ENCODE measurements at regions not wholly inside any gene's neighbourhood (a gene's known extent, or its start where the extent isn't known, plus 50 kb on each side); places are given as distances from the start of the nearest gene placed in this dataset.

DNA sequence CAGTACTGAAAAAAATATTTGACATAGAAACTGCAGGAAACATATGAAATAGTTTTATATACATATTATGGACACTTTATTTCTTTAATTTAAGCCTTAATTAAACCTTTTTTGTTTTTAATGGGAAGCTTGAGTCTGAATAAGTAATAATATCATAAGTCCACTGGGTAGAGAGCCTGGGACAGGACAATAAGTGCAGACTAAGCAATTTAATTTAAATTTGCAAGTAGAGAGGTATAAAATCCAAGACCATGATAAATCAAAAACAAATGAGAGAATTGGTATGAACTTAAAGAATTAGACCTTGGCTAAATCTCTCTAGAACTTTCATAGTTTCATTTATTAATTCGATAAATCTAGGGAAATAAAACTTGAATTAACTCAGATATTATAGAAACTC lies 571.2 kb downstream of the ARAP2 start:
- H3K9me3 ChIP-seq: no peaks in the 10 kb centered on the region
- no peak for TF ChIP-seq POLR2AphosphoS5 (IDR thresholded peaks at IDR 0.05)
- no peak for TF ChIP-seq POLR2A (IDR thresholded peaks at IDR 0.05)
- TF ChIP-seq, protein P1, sequence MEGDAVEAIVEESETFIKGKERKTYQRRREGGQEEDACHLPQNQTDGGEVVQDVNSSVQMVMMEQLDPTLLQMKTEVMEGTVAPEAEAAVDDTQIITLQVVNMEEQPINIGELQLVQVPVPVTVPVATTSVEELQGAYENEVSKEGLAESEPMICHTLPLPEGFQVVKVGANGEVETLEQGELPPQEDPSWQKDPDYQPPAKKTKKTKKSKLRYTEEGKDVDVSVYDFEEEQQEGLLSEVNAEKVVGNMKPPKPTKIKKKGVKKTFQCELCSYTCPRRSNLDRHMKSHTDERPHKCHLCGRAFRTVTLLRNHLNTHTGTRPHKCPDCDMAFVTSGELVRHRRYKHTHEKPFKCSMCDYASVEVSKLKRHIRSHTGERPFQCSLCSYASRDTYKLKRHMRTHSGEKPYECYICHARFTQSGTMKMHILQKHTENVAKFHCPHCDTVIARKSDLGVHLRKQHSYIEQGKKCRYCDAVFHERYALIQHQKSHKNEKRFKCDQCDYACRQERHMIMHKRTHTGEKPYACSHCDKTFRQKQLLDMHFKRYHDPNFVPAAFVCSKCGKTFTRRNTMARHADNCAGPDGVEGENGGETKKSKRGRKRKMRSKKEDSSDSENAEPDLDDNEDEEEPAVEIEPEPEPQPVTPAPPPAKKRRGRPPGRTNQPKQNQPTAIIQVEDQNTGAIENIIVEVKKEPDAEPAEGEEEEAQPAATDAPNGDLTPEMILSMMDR (IDR thresholded peaks at IDR 0.05): no peak
- intact Hi-C loops (cut with DNase I; ENCODE audit: low total_unique reads): no loop called here
- H3K4me3 ChIP-seq: no peak overlapping the region
- no peaks in the 10 kb centered on the region for H3K27me3 ChIP-seq
- no peaks in the 10 kb centered on the region for H3K36me3 ChIP-seq
- no peak for DNase-seq (ENCODE audit: low spot score in 2 of 2)
- no peaks in the 10 kb centered on the region for H3K4me1 ChIP-seq
- no peak overlapping the region for H3K27ac ChIP-seq

DNA sequence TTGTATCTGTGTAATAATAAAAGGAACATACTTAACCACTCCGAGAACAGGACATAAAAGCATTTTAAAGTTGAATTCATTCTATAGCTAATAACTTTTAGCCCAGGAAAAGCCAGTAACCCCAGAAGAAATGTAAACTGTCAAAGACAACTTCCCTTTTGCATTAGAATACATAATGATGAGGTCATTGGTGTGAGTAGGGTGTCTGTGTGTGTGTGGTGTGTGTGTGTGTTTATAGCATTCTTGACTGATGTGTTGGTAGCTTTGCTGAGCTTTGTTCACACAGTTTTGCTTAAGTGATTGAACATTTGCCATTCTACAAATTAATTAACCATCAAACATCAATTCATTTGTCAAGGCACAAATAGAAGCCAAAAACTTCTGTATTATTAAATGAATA lies 559.6 kb downstream of the ARAP2 start:
- Histone ChIP-seq H3K27me3 (no peaks in the 10 kb centered on the region), H3K27ac (no peak overlapping the region), H3K36me3 (no peaks in the 10 kb centered on the region), H3K9me3 (peaks cover 0 to 4% of the 10 kb centered on the region in 2 donors), H3K4me3 (no peak overlapping the region), H3K4me1 (no peaks in the 10 kb centered on the region)
- TF ChIP-seq POLR2A (IDR thresholded peaks at IDR 0.05) (no peak), POLR2AphosphoS5 (IDR thresholded peaks at IDR 0.05) (no peak)
- TF ChIP-seq, protein P1 (IDR thresholded peaks at IDR 0.05): no peak
- DNase-seq (ENCODE audit: low spot score in 2 of 2): no peak
- intact Hi-C loops (cut with DNase I; ENCODE audit: low total_unique reads): no loop called here

DNA sequence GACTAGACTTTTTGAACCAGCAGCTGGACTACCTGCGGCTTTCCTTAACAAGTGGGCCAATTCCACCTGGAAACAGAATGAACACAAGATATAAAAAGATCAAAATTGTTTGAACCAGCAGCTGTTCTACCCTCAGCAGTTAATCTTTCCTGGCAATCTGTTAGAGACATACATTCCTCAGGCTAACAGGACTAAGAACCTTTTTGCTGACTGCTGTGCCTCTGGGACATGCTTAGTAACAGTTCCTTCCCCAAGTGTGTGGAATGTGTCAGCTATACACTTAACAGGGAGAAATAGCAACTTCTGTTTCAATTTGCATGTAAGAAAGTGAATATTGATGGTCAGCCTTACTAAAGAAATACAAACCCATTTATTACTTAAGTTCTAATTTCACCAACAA lies 554.4 kb downstream of the ARAP2 start:
- Histone ChIP-seq H3K4me3 (no peak overlapping the region), H3K4me1 (no peaks in the 10 kb centered on the region), H3K9me3 (no peaks in the 10 kb centered on the region), H3K27ac (no peak overlapping the region), H3K27me3 (no peaks in the 10 kb centered on the region), H3K36me3 (no peaks in the 10 kb centered on the region)
- intact Hi-C loops (cut with DNase I; ENCODE audit: low total_unique reads): no loop called here
- TF ChIP-seq, protein P1 (IDR thresholded peaks at IDR 0.05): no peak
- TF ChIP-seq POLR2AphosphoS5 (IDR thresholded peaks at IDR 0.05) (no peak), POLR2A (IDR thresholded peaks at IDR 0.05) (no peak)
- no peak for DNase-seq (ENCODE audit: low spot score in 2 of 2)

DNA sequence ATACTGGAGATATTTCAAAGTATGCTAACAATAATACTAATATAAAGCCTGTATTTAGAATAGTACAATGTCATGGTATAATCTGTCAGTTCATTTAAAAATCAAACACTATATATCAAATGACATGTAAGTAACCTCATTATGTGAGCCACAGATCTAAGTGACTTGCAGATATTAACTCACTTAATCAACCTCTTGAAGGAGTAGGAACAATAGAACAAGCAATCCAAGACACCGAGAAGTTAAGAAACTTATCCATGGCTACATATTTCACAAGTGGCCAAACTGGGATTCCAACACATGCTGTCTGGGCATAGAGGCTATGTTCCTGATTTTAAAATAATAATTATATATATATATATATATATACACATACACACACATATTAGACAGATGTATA lies 554.0 kb downstream of the ARAP2 start:
- Histone ChIP-seq H3K27ac (no peak overlapping the region), H3K4me1 (no peaks in the 10 kb centered on the region), H3K4me3 (no peak overlapping the region), H3K27me3 (no peaks in the 10 kb centered on the region), H3K36me3 (no peaks in the 10 kb centered on the region), H3K9me3 (no peaks in the 10 kb centered on the region)
- no peak for DNase-seq (ENCODE audit: low spot score in 2 of 2)
- intact Hi-C loops (cut with DNase I; ENCODE audit: low total_unique reads): no loop called here
- TF ChIP-seq POLR2A (IDR thresholded peaks at IDR 0.05) (no peak), POLR2AphosphoS5 (IDR thresholded peaks at IDR 0.05) (no peak)
- TF ChIP-seq, protein P1 (IDR thresholded peaks at IDR 0.05): no peak

DNA sequence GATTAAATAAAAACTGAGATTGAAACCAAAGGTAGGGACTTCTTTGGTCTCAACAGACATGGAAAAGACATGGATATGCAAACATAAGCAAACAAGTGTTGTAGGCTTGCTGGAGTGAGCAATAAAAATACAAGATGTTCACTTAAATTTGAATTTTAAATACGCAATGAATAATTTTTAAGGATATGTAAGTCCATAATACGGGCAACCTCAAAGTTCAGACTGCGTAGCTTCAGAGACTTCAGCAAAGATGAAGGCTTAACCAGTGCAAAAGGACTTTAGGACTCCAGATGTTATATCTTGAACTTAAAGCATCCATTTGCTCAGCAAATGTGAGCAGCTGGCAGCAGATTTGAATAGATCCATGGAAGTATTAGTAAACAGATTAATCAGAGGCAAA lies 549.3 kb downstream of the ARAP2 start:
- TF ChIP-seq POLR2A (IDR thresholded peaks at IDR 0.05): no peak
- TF ChIP-seq POLR2AphosphoS5 (IDR thresholded peaks at IDR 0.05): no peak
- TF ChIP-seq, protein P1 (IDR thresholded peaks at IDR 0.05): no peak
- H3K9me3 ChIP-seq: no peaks in the 10 kb centered on the region
- H3K36me3 ChIP-seq: no peaks in the 10 kb centered on the region
- no peak for DNase-seq (ENCODE audit: low spot score in 2 of 2)
- H3K27ac ChIP-seq: no peak overlapping the region
- no peaks in the 10 kb centered on the region for H3K4me1 ChIP-seq
- no peak overlapping the region for H3K4me3 ChIP-seq
- no peaks in the 10 kb centered on the region for H3K27me3 ChIP-seq
- intact Hi-C loops (cut with DNase I; ENCODE audit: low total_unique reads): no loop called here
